ACC112 (cell line): ENCODE measurements at regions not wholly inside any gene's neighbourhood (a gene's known extent, or its start where the extent isn't known, plus 50 kb on each side); places are given as distances from the start of the nearest gene placed in this dataset.

Experiments used
- H2AFZ ChIP-seq: fragments of 200-600 bp; sonication (generic); one replicate; pipeline ENCODE4 v1.6.0; 2017; ENCODE audit warnings: antibody characterized with exemption, low read length; ENCODE audit not compliant: unreplicated experiment
- H3K27ac ChIP-seq: fragments of 200-600 bp; sonication (generic); 2 replicates; pipeline ENCODE4 v1.5.1; 2014; ENCODE audit warnings: low read depth, mild to moderate bottlenecking, antibody characterized with exemption, low read length, moderate library complexity
- H3K27me3 ChIP-seq: fragments of 200-600 bp; sonication (generic); 2 replicates; pipeline ENCODE4 v1.6.1; 2014; ENCODE audit warnings: mild to moderate bottlenecking, antibody characterized with exemption, low read length, moderate library complexity, mixed read lengths; ENCODE audit not compliant: insufficient read depth
- H3K36me3 ChIP-seq: fragments of 200-600 bp; sonication (generic); 2 replicates; pipeline ENCODE4 v1.6.1; 2016; ENCODE audit warnings: mild to moderate bottlenecking, antibody characterized with exemption, low read length, moderate library complexity, mixed read lengths; ENCODE audit not compliant: insufficient read depth
- H3K4me1 ChIP-seq: fragments of 200-600 bp; sonication (generic); one replicate; pipeline ENCODE4 v1.6.1; 2016; ENCODE audit warnings: low read length, mixed read lengths; ENCODE audit not compliant: insufficient read depth, unreplicated experiment, control insufficient read depth
- H3K4me3 ChIP-seq: fragments of 200-600 bp; sonication (generic); 2 replicates; pipeline ENCODE4 v1.5.1; 2014; ENCODE audit warnings: mild to moderate bottlenecking, low read depth, low read length
- H3K79me2 ChIP-seq: fragments of 200-600 bp; sonication (generic); one replicate; pipeline ENCODE4 v1.6.0; 2016; ENCODE audit warnings: low read length; ENCODE audit not compliant: control insufficient read depth, unreplicated experiment, insufficient read depth

DNA sequence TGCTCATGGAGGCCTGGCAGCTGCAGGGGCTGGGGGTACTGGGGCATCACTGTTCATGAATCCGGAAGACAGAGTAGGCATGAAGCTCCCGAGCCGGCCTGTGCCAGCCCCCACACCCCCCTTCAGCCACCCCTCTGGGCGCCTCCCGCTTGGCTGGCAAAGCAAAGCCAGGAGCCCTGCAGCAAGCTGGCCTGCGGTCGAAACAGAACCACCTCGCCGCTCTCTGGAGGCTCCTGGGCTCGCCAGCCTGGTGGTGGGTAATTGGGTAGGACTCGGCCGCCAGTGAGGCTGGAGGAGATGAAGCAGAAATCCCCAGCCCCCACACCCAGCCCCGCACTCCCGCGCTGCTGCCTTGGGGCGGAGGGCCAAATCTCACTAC is 70.9 kb upstream of the GPC1 start:
- Histone ChIP-seq H3K4me1 (peaks cover 3% of the 10 kb centered on the region), H3K27me3 (no peaks in the 10 kb centered on the region), H3K4me3 (no peak overlapping the region), H2AFZ (no peak overlapping the region), H3K79me2 (no peaks in the 10 kb centered on the region), H3K36me3 (no peaks in the 10 kb centered on the region), H3K27ac (no peak overlapping the region)

DNA sequence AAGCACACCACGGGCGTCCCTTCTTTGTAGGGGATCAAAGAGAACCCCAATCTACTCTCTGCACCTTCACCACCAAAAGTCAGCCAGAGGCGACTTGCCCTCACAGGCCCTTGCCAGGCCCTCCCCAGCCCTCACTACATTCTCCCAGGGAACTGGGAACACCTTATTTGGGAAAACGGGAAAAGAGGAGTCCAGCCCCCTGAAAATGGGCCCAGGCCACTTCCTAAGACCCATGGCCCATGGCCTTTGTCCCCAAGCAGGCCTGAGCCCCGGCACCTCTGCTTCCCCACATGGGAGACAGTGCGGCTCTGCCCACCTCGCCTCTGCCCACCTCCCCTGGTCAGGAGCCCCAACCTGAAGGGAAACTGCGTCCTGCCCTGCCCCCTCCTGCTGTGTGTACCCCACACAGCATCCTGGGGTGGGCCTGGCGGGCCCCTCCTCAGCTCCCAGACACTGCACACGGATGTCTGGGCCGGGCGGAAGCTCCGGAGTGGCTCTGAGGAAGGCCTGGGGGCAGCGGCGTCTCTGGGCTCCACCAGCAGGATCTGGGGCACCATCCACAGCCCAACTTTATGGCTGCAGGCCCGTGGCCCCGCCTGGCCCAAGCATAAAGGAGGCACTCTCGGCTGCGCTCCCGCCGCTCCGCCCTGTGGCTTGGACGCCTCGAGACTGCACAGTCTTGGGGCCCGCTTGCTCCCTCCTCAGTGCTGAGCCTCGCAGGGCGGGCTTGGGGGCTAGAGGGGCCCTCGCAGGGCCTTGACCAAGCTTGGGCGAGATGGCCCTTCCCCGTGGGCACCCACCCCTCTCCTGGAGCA is 70.3 kb upstream of the GPC1 start:
- no peaks in the 10 kb centered on the region for H3K79me2 ChIP-seq
- H3K4me1 ChIP-seq = peaks cover 9% of the 10 kb centered on the region
- H3K27me3 ChIP-seq = no peaks in the 10 kb centered on the region
- H3K36me3 ChIP-seq = no peaks in the 10 kb centered on the region
- H2AFZ ChIP-seq = no peak overlapping the region
- no peak overlapping the region for H3K4me3 ChIP-seq
- no peak overlapping the region for H3K27ac ChIP-seq

DNA sequence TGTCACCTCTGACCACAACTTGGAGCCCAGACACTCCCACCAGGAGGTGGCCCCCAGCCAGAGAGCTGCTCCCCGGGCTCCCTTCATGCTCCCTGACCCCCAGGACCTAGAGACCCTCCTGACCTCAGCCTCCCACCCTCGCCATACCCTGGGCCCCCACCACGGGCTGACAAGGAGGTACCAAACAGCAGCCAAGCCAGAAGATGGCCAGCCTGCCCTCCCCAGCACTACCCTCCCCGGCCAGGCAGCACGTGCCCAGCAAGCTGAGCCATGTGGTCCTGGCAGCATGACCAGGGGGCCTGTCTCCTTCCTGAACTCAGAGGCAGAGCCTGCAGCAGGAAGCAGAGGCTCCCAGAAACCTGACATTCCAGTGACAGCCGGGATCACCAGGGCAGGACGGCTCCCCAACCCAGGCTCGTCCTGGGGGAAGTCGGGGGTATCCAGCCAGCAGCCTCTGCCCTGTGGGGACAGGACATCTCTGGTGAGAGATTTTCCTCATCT is 69.4 kb upstream of the GPC1 start:
- H3K27me3 ChIP-seq = no peaks in the 10 kb centered on the region
- no peaks in the 10 kb centered on the region for H3K36me3 ChIP-seq
- no peak overlapping the region for H2AFZ ChIP-seq
- peaks cover 13% of the 10 kb centered on the region for H3K4me1 ChIP-seq
- no peak overlapping the region for H3K27ac ChIP-seq
- H3K4me3 ChIP-seq = no peak overlapping the region
- no peaks in the 10 kb centered on the region for H3K79me2 ChIP-seq

DNA sequence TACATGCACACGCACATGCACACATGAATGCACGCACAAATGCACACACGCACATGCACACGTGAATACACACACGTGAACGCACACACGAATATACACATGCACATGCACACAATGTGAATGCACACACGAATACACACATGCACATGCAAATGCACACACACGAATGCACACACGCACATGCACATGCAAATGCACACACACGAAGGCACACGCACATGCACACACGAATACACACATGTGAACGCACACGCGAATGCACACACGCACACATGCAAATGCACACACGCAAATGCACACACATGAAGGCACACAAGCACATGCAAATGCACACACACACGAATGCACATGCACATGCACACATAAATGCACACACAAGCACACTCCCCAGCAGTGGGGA is 68.6 kb upstream of the GPC1 start:
- Histone ChIP-seq H3K27ac (no peak overlapping the region), H3K4me3 (no peak overlapping the region), H2AFZ (no peak overlapping the region), H3K27me3 (no peaks in the 10 kb centered on the region), H3K79me2 (no peaks in the 10 kb centered on the region), H3K4me1 (peaks cover 13% of the 10 kb centered on the region), H3K36me3 (no peaks in the 10 kb centered on the region)

DNA sequence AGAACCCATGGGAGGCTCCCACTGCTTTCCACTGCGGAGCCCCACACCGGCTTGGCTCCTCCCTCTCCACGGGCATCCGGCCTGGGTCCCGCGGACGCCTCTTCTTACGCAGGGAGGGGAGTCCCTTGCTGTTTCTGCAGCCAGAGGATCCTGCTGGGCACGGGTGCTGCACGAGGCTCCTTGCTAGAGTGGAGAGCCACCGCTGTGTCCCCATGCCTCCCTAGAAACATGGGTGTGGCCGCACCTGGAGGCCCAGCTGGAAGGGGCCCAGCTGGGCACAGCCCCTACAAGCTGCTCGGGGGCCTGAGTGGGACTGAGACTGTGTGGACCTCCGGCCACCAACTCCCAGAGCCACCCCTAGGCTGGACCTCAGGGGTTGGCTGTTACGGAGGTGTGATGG is 67.7 kb upstream of the GPC1 start:
- peaks cover 13% of the 10 kb centered on the region for H3K4me1 ChIP-seq
- no peaks in the 10 kb centered on the region for H3K79me2 ChIP-seq
- H3K36me3 ChIP-seq = no peaks in the 10 kb centered on the region
- no peaks in the 10 kb centered on the region for H3K27me3 ChIP-seq
- no peak overlapping the region for H3K27ac ChIP-seq
- H2AFZ ChIP-seq = no peak overlapping the region
- no peak overlapping the region for H3K4me3 ChIP-seq

DNA sequence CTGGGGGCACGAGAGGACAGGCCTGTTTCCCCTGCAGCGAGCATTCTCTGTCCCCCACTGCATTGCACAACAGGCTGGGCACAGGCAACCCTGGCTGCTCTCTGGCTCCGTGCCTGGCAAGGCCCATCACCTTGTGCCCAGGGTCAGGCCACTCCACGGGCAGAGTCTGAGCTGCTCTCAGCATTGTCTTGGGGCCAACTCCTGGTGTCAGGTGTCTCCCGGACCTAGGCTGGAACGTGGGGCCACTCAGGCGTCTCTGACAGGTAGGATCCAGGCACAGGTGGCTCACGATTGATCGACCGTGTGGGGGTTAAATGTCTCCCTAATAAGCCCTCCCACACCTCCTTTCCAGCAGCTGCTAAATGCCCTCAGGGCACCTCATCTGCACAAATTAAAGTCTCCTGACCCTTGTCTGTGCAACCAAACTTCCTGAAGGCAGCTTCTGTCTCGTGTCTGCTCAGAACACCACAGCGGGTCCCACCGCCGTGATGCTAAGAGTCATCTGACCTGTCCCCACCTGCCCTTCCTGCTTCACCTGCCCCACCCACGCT is 66.6 kb upstream of the GPC1 start:
- no peak overlapping the region for H3K27ac ChIP-seq
- no peaks in the 10 kb centered on the region for H3K27me3 ChIP-seq

DNA sequence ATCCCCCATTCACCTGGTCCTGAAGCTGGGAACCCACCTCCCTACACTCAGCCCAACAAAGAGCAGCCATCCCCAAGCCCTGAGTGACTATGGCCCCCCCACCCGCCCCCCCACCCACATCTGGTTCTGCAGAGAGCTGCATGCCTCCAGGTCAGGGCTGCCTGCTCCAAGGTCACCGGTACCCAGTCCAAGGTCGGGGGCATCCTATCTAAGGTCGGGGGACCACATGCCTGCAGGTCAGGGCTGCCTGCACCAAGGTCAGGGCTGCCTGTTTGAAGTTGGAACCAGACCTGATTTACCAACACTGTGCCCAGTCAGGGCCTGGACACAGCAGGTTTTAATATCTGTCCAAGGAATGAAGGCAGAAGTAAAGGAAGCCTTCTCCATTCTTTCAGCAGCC is 66.1 kb upstream of the GPC1 start:
- no peaks in the 10 kb centered on the region for H3K79me2 ChIP-seq
- H3K4me3 ChIP-seq = no peak overlapping the region
- peak overlapping the region; percentile 20; the same call in 1 of the 2 replicates for H3K27ac ChIP-seq
- peaks cover 24% of the 10 kb centered on the region for H3K4me1 ChIP-seq
- no peak overlapping the region for H2AFZ ChIP-seq
- no peaks in the 10 kb centered on the region for H3K27me3 ChIP-seq
- H3K36me3 ChIP-seq = no peaks in the 10 kb centered on the region

More for the DNA sequence above, 66.6 kb upstream of the GPC1 start:
- Histone ChIP-seq H3K4me3 (no peak overlapping the region), H3K36me3 (no peaks in the 10 kb centered on the region), H2AFZ (no peak overlapping the region), H3K79me2 (no peaks in the 10 kb centered on the region), H3K4me1 (peaks cover 19% of the 10 kb centered on the region)

DNA sequence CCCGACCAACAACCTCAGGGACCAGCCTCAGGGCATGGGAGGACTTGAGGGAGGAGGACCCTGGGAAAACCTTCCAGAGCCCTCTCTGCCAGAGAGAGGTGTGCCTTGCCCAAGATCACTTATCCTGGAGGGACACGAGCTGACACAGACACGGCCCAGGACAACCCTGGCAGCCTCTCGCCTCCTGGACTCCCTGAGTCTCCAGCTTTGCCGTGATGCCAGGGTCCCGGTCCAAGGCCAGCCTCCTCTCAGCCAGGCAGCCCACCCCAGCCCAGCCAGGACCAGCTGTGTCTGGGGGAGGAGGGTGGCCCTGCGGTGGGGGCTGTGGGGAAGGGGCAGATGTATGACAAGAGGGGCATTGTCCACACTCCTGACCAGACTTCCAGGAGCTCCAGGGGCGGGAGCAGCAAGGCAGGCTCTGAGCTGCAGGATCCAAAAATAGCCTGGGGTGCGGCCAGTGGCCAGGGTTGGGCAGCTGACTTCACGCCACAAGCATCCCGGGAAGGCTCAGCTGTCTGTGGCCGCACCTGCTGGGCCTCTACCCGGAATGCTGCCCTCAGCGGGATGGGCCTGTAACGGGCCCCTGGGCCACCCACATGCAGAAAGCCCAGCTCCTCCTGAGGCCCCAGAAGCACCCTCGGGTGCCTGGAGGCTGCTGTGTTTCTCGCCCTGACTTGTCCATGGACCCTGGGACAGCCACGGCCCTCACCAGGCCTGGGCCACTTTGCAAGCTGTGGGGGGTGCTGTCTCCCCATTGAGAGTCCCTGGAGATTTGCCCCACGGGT is 65.5 kb upstream of the GPC1 start:
- Histone ChIP-seq H3K27me3 (no peaks in the 10 kb centered on the region), H3K27ac (peak overlapping the region; percentile 20; the same call in 1 of the 2 replicates), H3K4me1 (peaks cover 30% of the 10 kb centered on the region), H3K79me2 (no peaks in the 10 kb centered on the region), H3K36me3 (no peaks in the 10 kb centered on the region), H3K4me3 (peak overlapping the region; percentile 4; the same call in 1 of the 2 replicates), H2AFZ (no peak overlapping the region)

DNA sequence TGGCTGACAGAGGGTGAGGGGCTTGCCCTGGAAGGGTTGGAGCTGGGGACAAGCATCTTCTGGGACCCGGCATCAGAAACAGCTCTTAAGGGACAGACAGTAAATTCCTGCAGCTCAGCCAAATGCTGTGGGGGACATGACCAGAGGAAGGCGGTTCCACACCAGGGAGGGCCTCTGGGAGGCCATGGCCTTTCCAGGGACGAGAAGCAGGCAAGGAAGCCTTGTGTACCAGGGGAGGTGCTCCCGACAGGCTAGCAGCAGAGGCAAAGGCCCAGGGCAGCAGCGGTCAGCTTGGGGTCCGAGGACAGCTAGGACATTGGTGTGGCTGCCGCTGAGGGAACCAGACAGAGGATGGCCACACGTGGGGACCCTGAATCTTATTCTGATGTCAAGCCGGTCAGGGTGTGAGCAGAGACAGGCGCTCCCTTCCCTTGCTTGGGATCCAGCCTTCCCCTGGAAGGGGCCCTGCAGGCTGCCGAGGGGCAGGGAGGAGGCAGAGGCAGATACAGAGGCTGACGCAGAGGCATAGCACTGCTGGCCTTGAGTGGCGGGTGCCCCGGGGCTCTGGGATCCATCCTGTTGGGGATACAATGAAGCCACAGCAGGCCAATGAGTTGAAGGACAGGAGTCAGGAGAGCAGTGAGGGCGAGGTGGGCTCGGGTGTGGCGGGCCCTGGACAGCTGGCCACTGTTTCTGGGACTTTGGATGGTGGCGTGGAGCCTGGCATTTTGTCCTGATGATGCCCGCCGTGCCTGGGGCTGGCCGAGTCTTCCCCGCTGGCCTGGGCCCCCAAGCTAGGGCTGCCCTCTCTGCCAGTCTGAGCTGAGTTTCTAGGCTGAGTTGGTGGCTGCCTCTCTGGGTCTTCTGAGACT is 64.1 kb upstream of the GPC1 start:
- no peaks in the 10 kb centered on the region for H3K36me3 ChIP-seq
- H3K4me3 ChIP-seq = no peak overlapping the region
- H3K79me2 ChIP-seq = no peaks in the 10 kb centered on the region
- H3K4me1 ChIP-seq = peaks cover 30% of the 10 kb centered on the region
- H3K27me3 ChIP-seq = no peaks in the 10 kb centered on the region
- no peak overlapping the region for H2AFZ ChIP-seq
- no peak overlapping the region for H3K27ac ChIP-seq

DNA sequence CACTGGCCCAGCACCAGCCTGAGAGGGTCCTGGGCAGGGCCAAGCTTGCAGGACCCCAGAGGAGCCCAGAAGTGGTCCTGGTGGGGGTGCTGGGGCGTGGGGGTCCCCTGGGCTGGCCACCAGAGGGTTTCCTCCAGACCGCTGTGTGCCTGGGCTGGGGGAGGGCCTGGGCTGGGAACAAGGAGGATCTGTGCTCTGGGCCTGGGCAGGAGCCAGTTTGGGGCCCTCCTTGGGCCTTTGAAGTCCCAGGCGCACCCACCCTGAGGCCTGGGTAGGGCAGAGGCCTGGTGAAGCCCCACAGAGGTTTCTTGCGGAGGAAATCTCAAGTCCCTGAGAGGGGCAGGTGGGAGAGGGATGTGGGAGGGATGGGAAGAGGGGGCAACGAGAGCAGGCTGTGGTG is 63.4 kb upstream of the GPC1 start:
- Histone ChIP-seq H3K79me2 (no peaks in the 10 kb centered on the region), H3K4me1 (peaks cover 30% of the 10 kb centered on the region), H3K27ac (no peak overlapping the region), H3K4me3 (no peak overlapping the region), H3K36me3 (no peaks in the 10 kb centered on the region), H2AFZ (no peak overlapping the region), H3K27me3 (no peaks in the 10 kb centered on the region)
